Adrenal gland (tissue), 9 donors: ENCODE measurements at regions not wholly inside any gene's neighbourhood (a gene's known extent, or its start where the extent isn't known, plus 50 kb on each side); places are given as distances from the start of the nearest gene placed in this dataset.
A peak's percentile ranks its signal among the peaks of the same experiment; 100 is the strongest.

Source experiments
- DNase-seq, 7 donors: peaks; one replicate each; pipeline ENCODE4 v3.0.0-alpha.2; 2019 to 2020
- H3K27ac ChIP-seq, 5 donors: fragments of 200-600 bp; sonication (generic) in 4 of 5; 1 replicate in 3 of 5; 2 replicates in 2 of 5; pipeline versions ENCODE4 v1.5.1 to v1.8.0; 2016 to 2020; ENCODE audit warnings: mild to moderate bottlenecking in 1 of 5
- H3K27me3 ChIP-seq: fragments of 200-600 bp; 2 replicates; pipeline ENCODE4 v1.8.0; 2021
- H3K36me3 ChIP-seq, 2 donors: fragments of 200-600 bp; replicated peaks in 1 of 2; 1 replicate in 1 of 2; 2 replicates in 1 of 2; pipeline versions ENCODE4 v1.5.1 to v1.8.0; 2018 to 2022
- H3K4me1 ChIP-seq, 2 donors: fragments of 200-600 bp; replicated peaks in 1 of 2; 1 replicate in 1 of 2; 2 replicates in 1 of 2; pipeline versions ENCODE4 v1.5.1 to v1.8.0; 2018 to 2021
- H3K4me3 ChIP-seq, 4 donors: fragments of 200-600 bp; sonication (generic) in 3 of 4; one replicate each; pipeline ENCODE4 v1.5.1; 2016 to 2018
- H3K9me3 ChIP-seq, 3 donors: fragments of 200-600 bp; sonication (generic) in 1 of 3; replicated peaks in 1 of 3; 1 replicate in 2 of 3; 2 replicates in 1 of 3; pipeline versions ENCODE4 v1.5.1 to v1.8.0; 2016 to 2021
- CTCF ChIP-seq, 6 experiments: fragments of 450-650 bp in 4 of 6; fragments of 200-600 bp in 2 of 6; sonication (generic) in 1 of 6; IDR thresholded peaks; 1 replicate in 5 of 6; 2 replicates in 1 of 6; pipeline versions ENCODE4 v1.5.1 to v1.8.0; 2016 to 2021; ENCODE audit warnings: antibody characterized with exemption in 6 of 6, mild to moderate bottlenecking in 2 of 6, moderate library complexity in 1 of 6
- POLR2A ChIP-seq, 2 donors: fragments of 450-650 bp; IDR thresholded peaks; one replicate each; pipeline ENCODE4 v1.6.1; 2017; ENCODE audit warnings: antibody characterized with exemption in 2 of 2, mild to moderate bottlenecking in 2 of 2, moderate library complexity in 1 of 2
- WGBS, 4 donors: extraction: QIAGEN DNeasy Blood & Tissue Kit in 2 of 4; methylation state at CpG; one replicate each; pipeline versions ENCODE4 v1.1.5 to v1.1.7; 2013 to 2017; 5-methylcytosine and 5-hydroxymethylcytosine counted together
- intact Hi-C, 2 donors: fragments of 100-400 bp; cut with DNase I; formaldehyde crosslinking; loops; one replicate each; pipeline versions ENCODE4 v1.14.1 to v1.15.0; 2022 to 2023
- donor health status: healthy with polysubstance abuse.
- donor health status: Bipolar disorder and iron deficiency.
- donor health status: DM: yes; HTN: yes; CAD: no.
- donor health status: DM: no; HTN: no; CAD: no.
- donor health status: DM: no; HTN: no; CAD: no.

DNA sequence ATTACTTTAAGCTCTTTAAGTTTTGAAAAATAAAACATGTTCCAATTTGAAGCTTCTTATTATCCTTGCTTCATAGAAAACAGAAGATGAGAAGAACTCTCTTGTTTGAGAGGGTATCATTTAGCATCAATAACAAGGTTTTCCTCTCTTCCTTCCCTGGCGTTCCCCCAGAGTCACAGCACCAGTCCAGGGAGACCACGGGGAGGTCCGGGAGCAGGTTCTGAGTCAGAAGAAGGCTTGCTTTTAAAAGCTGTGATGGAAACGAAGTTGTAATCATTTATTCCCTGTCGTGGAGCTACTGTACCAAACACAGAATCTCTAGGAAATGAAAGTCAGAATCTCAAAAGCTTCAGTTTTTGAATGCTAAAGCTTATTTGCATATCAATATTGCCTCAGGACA is 174.0 kb upstream of the LSM14A start:
- Histone ChIP-seq H3K4me1 (no peaks in the 10 kb centered on the region), H3K4me3 (no peak overlapping the region), H3K36me3 (no peaks in the 10 kb centered on the region), H3K27me3 (no peaks in the 10 kb centered on the region), H3K9me3 (no peaks in the 10 kb centered on the region), H3K27ac (no peak overlapping the region)
- 21 to 38% (median 25%) methylated on average over 5 of the region's 5 CpGs for WGBS, 4 donors
- TF ChIP-seq POLR2A (IDR thresholded peaks at IDR 0.05) (no peak), CTCF (IDR thresholded peaks at IDR 0.05) (no peak)
- intact Hi-C loops, result loop anchor here in 1 of 2 donors (5.0 kb wide), 1 partner anchor 221 kb away; no protein-coding TSS in a partner anchor
- no peak for DNase-seq

DNA sequence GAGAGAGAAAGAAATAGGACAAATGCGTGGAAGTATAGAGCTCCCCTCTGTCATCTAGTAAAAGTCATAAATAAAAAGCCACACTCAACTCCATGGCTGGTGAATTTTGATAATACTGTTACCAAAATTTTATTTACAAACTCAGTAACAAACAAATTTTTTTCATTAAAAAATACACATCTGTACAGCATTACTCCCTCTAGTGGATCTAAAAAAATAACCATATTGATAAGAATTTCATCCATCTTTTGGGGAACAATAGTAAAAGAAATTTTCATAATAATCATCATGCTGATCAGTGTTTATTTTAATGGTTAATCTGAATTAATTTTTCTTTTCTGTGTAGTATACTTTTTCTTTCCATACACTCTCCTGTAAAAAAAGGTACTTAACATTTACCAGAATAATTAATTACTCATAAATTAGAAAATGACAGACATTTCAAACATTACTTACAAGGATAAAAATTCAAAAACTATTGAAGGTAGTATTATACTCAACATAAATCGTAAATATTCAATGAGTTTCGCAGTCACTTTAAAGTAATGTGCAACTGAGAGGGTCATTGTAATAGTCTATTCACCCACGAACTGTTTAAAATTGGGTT is 173.5 kb upstream of the LSM14A start:
- H3K4me1 ChIP-seq, result no peaks in the 10 kb centered on the region
- WGBS, 4 donors, result 52 to 55% (median 53%) methylated on average over 4 of the region's 4 CpGs
- TF ChIP-seq POLR2A (IDR thresholded peaks at IDR 0.05), result no peak
- peak; percentile 24 to 60 (median 41) for TF ChIP-seq CTCF (IDR thresholded peaks at IDR 0.05)
- no peak for DNase-seq
- intact Hi-C loops, result loop anchor here in 1 of 2 donors (5.0 kb wide), 1 partner anchor 222 kb away; no protein-coding TSS in a partner anchor
- H3K27me3 ChIP-seq, result no peaks in the 10 kb centered on the region
- H3K36me3 ChIP-seq, result no peaks in the 10 kb centered on the region
- no peaks in the 10 kb centered on the region for H3K9me3 ChIP-seq
- no peak overlapping the region for H3K27ac ChIP-seq
- H3K4me3 ChIP-seq, result no peak overlapping the region

GRCh38 chr19:34017024-34017423 is 155.3 kb upstream of the LSM14A start:
- TF ChIP-seq CTCF (IDR thresholded peaks at IDR 0.05) (no peak), POLR2A (IDR thresholded peaks at IDR 0.05) (no peak)
- Histone ChIP-seq H3K27me3 (peaks cover 4% of the 10 kb centered on the region), H3K4me3 (no peak overlapping the region), H3K27ac (no peak overlapping the region), H3K36me3 (no peaks in the 10 kb centered on the region), H3K4me1 (no peaks in the 10 kb centered on the region), H3K9me3 (no peaks in the 10 kb centered on the region)
- no peak for DNase-seq
- 47 to 56% (median 53%) methylated on average over 3 of the region's 3 CpGs for WGBS, 4 donors
- intact Hi-C loops, result no loop called here

DNA sequence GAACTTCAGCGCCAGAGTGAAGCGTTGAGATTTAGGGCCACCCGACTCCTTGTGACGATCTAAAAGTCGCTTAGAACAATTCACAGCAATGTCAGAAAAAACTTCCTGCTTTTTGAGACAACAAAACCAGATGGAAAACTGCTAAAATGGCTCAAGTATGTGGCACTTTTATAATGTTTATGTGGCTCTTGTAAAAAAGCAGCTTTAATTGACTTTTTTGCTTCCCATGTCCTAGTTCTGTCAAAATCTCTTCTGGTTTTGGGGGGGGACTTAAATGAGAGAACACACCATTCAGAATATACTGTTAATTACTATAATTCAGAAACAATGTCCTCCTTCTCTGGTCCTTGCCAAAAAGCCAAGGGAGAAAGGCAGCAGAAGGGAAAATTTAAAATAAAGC is 154.7 kb upstream of the LSM14A start:
- no peak overlapping the region for H3K27ac ChIP-seq
- 50 to 55% (median 53%) methylated on average over 5 of the region's 5 CpGs for WGBS, 4 donors
- no peak for TF ChIP-seq CTCF (IDR thresholded peaks at IDR 0.05)
- no peak for TF ChIP-seq POLR2A (IDR thresholded peaks at IDR 0.05)
- intact Hi-C loops, result no loop called here
- H3K4me3 ChIP-seq, result no peak overlapping the region
- no peaks in the 10 kb centered on the region for H3K36me3 ChIP-seq
- H3K9me3 ChIP-seq, result no peaks in the 10 kb centered on the region
- no peak for DNase-seq
- H3K4me1 ChIP-seq, result no peaks in the 10 kb centered on the region
- peaks cover 4% of the 10 kb centered on the region for H3K27me3 ChIP-seq
